Astrocyte (in vitro differentiated cells and primary cell): ENCODE measurements at regions not wholly inside any gene's neighbourhood (a gene's known extent, or its start where the extent isn't known, plus 50 kb on each side); places are given as distances from the start of the nearest gene placed in this dataset.
A peak's percentile ranks its signal among the peaks of the same experiment; 100 is the strongest.

Source experiments
- DNase-seq: peaks from one replicate; pipeline ENCODE4 v3.0.0-alpha.2; 2010; ENCODE audit warnings: low read depth
- FAIRE-seq: peaks from 2 replicates; lab custom pipeline; 2011; peaks lifted over from hg19 to GRCh38; lab: Jason Lieb, UNC
- H2AFZ ChIP-seq: 2 replicates; pipeline ENCODE4 v1.6.0; 2012; ENCODE audit warnings: low read depth, low read length, inconsistent platforms
- H3K27ac ChIP-seq: 2 replicates; pipeline ENCODE4 v1.5.1; 2011; ENCODE audit warnings: low read depth, low read length, inconsistent platforms
- H3K27me3 ChIP-seq: 2 replicates; pipeline ENCODE4 v1.6.0; 2011; ENCODE audit warnings: low read length, inconsistent platforms; ENCODE audit not compliant: insufficient read depth
- H3K36me3 ChIP-seq: 2 replicates; pipeline ENCODE4 v1.5.1; 2011; ENCODE audit warnings: low read length, inconsistent platforms; ENCODE audit not compliant: insufficient read depth
- H3K4me1 ChIP-seq: 2 replicates; pipeline ENCODE4 v1.5.1; 2011; ENCODE audit warnings: low read length, inconsistent platforms; ENCODE audit not compliant: insufficient read depth
- H3K4me2 ChIP-seq: 2 replicates; pipeline ENCODE4 v1.6.0; 2012; ENCODE audit warnings: low read length, inconsistent platforms
- H3K4me3 ChIP-seq: 2 replicates; pipeline ENCODE4 v1.5.1; 2011; ENCODE audit warnings: low read depth, mild to moderate bottlenecking, low read length, inconsistent platforms; ENCODE audit not compliant: insufficient read depth
- H3K79me2 ChIP-seq: 2 replicates; pipeline ENCODE4 v1.6.0; 2012; ENCODE audit warnings: mild to moderate bottlenecking, low read length, inconsistent platforms; ENCODE audit not compliant: insufficient read depth
- H3K9ac ChIP-seq: 2 replicates; pipeline ENCODE4 v1.6.0; 2012; ENCODE audit warnings: mild to moderate bottlenecking, low read length, inconsistent platforms
- H3K9me3 ChIP-seq: 2 replicates; pipeline ENCODE4 v1.5.1; 2012; ENCODE audit warnings: low read depth, mild to moderate bottlenecking, low read length, inconsistent platforms; ENCODE audit not compliant: insufficient read depth
- H4K20me1 ChIP-seq: 2 replicates; pipeline ENCODE4 v1.6.0; 2012; ENCODE audit warnings: low read length, inconsistent platforms; ENCODE audit not compliant: insufficient read depth
- H3K27ac Mint-ChIP-seq: one replicate; pipeline ENCODE4 v1.8.0; 2021; ENCODE audit warnings: mild to moderate bottlenecking, mixed read lengths; ENCODE audit not compliant: unreplicated experiment
- H3K27me3 Mint-ChIP-seq: one replicate; pipeline ENCODE4 v1.8.0; 2021; ENCODE audit warnings: low read depth, mixed read lengths; ENCODE audit not compliant: unreplicated experiment
- H3K36me3 Mint-ChIP-seq: one replicate; pipeline ENCODE4 v1.8.0; 2021; ENCODE audit warnings: low read depth, mixed read lengths; ENCODE audit not compliant: unreplicated experiment
- H3K4me1 Mint-ChIP-seq: one replicate; pipeline ENCODE4 v1.8.0; 2021; ENCODE audit warnings: low read depth, mixed read lengths; ENCODE audit not compliant: unreplicated experiment
- H3K4me3 Mint-ChIP-seq: one replicate; pipeline ENCODE4 v1.8.0; 2021; ENCODE audit warnings: mild to moderate bottlenecking, moderate library complexity, mixed read lengths; ENCODE audit not compliant: unreplicated experiment
- H3K9me3 Mint-ChIP-seq: one replicate; pipeline ENCODE4 v1.8.0; 2021; ENCODE audit warnings: mild to moderate bottlenecking, mixed read lengths; ENCODE audit not compliant: unreplicated experiment
- CTCF ChIP-seq: IDR thresholded peaks from 2 replicates; pipeline ENCODE4 v1.5.1; 2011; ENCODE audit warnings: low read depth, mild to moderate bottlenecking, inconsistent platforms, low read length, moderate library complexity; ENCODE audit not compliant: insufficient read depth
- EZH2 ChIP-seq: IDR thresholded peaks from 2 replicates; pipeline ENCODE4 v1.6.1; 2012; ENCODE audit warnings: mild to moderate bottlenecking, low read length, inconsistent platforms; ENCODE audit not compliant: insufficient read depth

- Histone ChIP-seq H3K79me2 (no peaks in the 10 kb centered on the region), H3K9me3 (no peaks in the 10 kb centered on the region)
These were observed 151.2 kb upstream of the AMOT start for GRCh38 chrX:112991801-112992200.

GRCh38 chrX:112979879-112980278 is 139.2 kb upstream of the AMOT start:
- Mint-ChIP-seq H3K36me3 (no peaks in the 10 kb centered on the region), H3K27me3 (no peaks in the 10 kb centered on the region), H3K9me3 (no peaks in the 10 kb centered on the region), H3K4me1 (no peaks in the 10 kb centered on the region), H3K4me3 (no peak overlapping the region), H3K27ac (no peak overlapping the region)
- H3K4me3 ChIP-seq: no peak overlapping the region
- no peaks in the 10 kb centered on the region for H3K9me3 ChIP-seq
- H3K27ac ChIP-seq: no peak overlapping the region
- H3K27me3 ChIP-seq: no peaks in the 10 kb centered on the region
- no peaks in the 10 kb centered on the region for H3K36me3 ChIP-seq
- FAIRE-seq: peak; percentile 100
- no peaks in the 10 kb centered on the region for H4K20me1 ChIP-seq
- no peak for TF ChIP-seq EZH2
- no peak for TF ChIP-seq CTCF
- no peaks in the 10 kb centered on the region for H3K4me1 ChIP-seq
- no peak overlapping the region for H3K9ac ChIP-seq
- H2AFZ ChIP-seq: no peak overlapping the region
- no peaks in the 10 kb centered on the region for H3K79me2 ChIP-seq
- H3K4me2 ChIP-seq: no peak overlapping the region
- DNase-seq: no peak

More at GRCh38 chrX:112991801-112992200, 151.2 kb upstream of the AMOT start:
- no peaks in the 10 kb centered on the region for H3K27me3 ChIP-seq
- Mint-ChIP-seq H3K4me1 (no peaks in the 10 kb centered on the region), H3K27ac (no peak overlapping the region), H3K4me3 (no peak overlapping the region), H3K27me3 (no peaks in the 10 kb centered on the region), H3K9me3 (no peaks in the 10 kb centered on the region), H3K36me3 (no peaks in the 10 kb centered on the region)
- H3K4me2 ChIP-seq: no peak overlapping the region
- no peak overlapping the region for H3K4me3 ChIP-seq
- TF ChIP-seq CTCF (no peak), EZH2 (no peak)
- no peak overlapping the region for H3K9ac ChIP-seq
- DNase-seq: no peak
- no peak overlapping the region for H3K27ac ChIP-seq
- no peaks in the 10 kb centered on the region for H4K20me1 ChIP-seq
- H3K36me3 ChIP-seq: no peaks in the 10 kb centered on the region
- peak; percentile 73 for FAIRE-seq
- H3K4me1 ChIP-seq: no peaks in the 10 kb centered on the region
- H2AFZ ChIP-seq: no peak overlapping the region

GRCh38 chrX:112968351-112969133 is 127.9 kb upstream of the AMOT start:
- Mint-ChIP-seq H3K4me3 (no peak overlapping the region), H3K9me3 (no peaks in the 10 kb centered on the region), H3K4me1 (peaks cover 6% of the 10 kb centered on the region), H3K36me3 (no peaks in the 10 kb centered on the region), H3K27ac (no peak overlapping the region), H3K27me3 (no peaks in the 10 kb centered on the region)
- Histone ChIP-seq H3K4me2 (no peak overlapping the region), H3K36me3 (no peaks in the 10 kb centered on the region), H3K9me3 (no peaks in the 10 kb centered on the region), H3K27ac (no peak overlapping the region), H2AFZ (no peak overlapping the region), H4K20me1 (no peaks in the 10 kb centered on the region), H3K27me3 (no peaks in the 10 kb centered on the region), H3K9ac (no peak overlapping the region), H3K79me2 (no peaks in the 10 kb centered on the region), H3K4me3 (no peak overlapping the region), H3K4me1 (no peaks in the 10 kb centered on the region)
- FAIRE-seq (peak; percentile 34), DNase-seq (no peak)
- TF ChIP-seq EZH2 (no peak), CTCF (no peak)
